ENCODE measurements at regions not wholly inside any gene's neighbourhood (a gene's known extent, or its start where the extent isn't known, plus 50 kb on each side); places are given as distances from the start of the nearest gene placed in this dataset.

DNA sequence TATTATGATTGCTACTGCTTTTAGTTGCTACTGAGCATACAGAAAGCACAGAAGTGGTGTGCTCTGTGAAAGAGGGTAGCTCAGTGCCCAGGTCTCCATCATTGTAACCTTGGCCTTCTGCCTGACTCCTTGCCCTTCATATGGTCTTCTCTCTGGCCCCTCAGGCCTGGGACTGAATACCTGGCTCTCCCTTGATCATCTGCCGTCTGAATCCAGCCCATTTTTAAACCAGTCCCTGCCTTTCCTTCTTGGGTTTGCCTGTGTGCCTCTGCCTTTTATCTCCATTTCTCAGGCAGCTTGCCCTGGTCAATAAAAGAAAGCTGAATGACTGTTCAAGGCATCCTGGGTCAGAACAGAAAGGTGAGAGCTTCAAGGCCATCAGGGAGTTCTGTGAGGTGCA is 109.1 kb upstream of the ZNF438 start:
- Histone ChIP-seq H3K9ac (ENCODE audit: low read length) (no peak overlapping the region), H3K9me3 (ENCODE audit: low read length) (no peaks in the 10 kb centered on the region), H2AFZ (ENCODE audit: low read length) (no peak overlapping the region), H3K27me3 (ENCODE audit: insufficient read depth, low read length) (no peaks in the 10 kb centered on the region), H3K27ac (ENCODE audit: low read depth, low read length, poor library complexity, severe bottlenecking) (no peak overlapping the region), H3F3A (ENCODE audit: insufficient read depth, low read length) (no peaks in the 10 kb centered on the region), H3K4me2 (ENCODE audit: low read length) (no peak overlapping the region), H3K4me1 (ENCODE audit: insufficient read depth, low read length, severe bottlenecking) (peaks cover 10% of the 10 kb centered on the region), H3K9me2 (ENCODE audit: low read depth, low read length) (no peaks in the 10 kb centered on the region), H3K36me3 (ENCODE audit: insufficient read depth, low read length) (no peaks in the 10 kb centered on the region), H3K4me3 (ENCODE audit: low read depth, low read length, poor library complexity, severe bottlenecking) (no peak overlapping the region), H3K79me2 (ENCODE audit: insufficient read depth, low read length) (no peaks in the 10 kb centered on the region), H4K20me1 (ENCODE audit: insufficient read depth, low read length) (no peaks in the 10 kb centered on the region)
- TF ChIP-seq EZH2 (IDR thresholded peaks at IDR 0.05; ENCODE audit: borderline replicate concordance, low read length), result no peak
- no peak for TF ChIP-seq CTCF (IDR thresholded peaks at IDR 0.05; ENCODE audit: low read length)

DNA sequence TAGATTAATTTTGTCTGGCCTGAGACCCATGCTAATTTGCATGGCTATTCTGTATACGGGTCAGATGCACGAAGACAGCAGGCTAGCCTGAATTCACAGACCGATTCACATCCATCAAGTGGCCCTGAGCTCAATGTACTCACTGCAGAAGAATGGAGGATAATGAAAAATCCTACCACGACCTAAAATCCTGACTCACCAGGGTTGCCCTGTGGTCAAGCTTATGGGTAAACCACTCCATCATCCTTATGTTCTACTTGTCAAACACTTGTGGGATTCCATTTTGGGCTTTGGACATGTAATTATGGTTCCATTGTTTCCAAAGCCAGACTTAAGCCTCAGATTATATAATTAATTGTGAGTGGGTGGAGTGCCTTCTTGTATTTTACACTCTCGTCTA is 110.4 kb upstream of the ZNF438 start:
- TF ChIP-seq EZH2 (IDR thresholded peaks at IDR 0.05; ENCODE audit: borderline replicate concordance, low read length) (no peak), CTCF (IDR thresholded peaks at IDR 0.05; ENCODE audit: low read length) (no peak)
- Histone ChIP-seq H3K79me2 (ENCODE audit: insufficient read depth, low read length) (no peaks in the 10 kb centered on the region), H3K27me3 (ENCODE audit: insufficient read depth, low read length) (no peaks in the 10 kb centered on the region), H2AFZ (ENCODE audit: low read length) (no peak overlapping the region), H3K36me3 (ENCODE audit: insufficient read depth, low read length) (no peaks in the 10 kb centered on the region), H3F3A (ENCODE audit: insufficient read depth, low read length) (no peaks in the 10 kb centered on the region), H3K9me2 (ENCODE audit: low read depth, low read length) (no peaks in the 10 kb centered on the region), H3K4me2 (ENCODE audit: low read length) (no peak overlapping the region), H3K4me3 (ENCODE audit: low read depth, low read length, poor library complexity, severe bottlenecking) (no peak overlapping the region), H3K27ac (ENCODE audit: low read depth, low read length, poor library complexity, severe bottlenecking) (no peak overlapping the region), H3K9me3 (ENCODE audit: low read length) (no peaks in the 10 kb centered on the region), H3K9ac (ENCODE audit: low read length) (no peak overlapping the region), H4K20me1 (ENCODE audit: insufficient read depth, low read length) (no peaks in the 10 kb centered on the region), H3K4me1 (ENCODE audit: insufficient read depth, low read length, severe bottlenecking) (peaks cover 6% of the 10 kb centered on the region)

DNA sequence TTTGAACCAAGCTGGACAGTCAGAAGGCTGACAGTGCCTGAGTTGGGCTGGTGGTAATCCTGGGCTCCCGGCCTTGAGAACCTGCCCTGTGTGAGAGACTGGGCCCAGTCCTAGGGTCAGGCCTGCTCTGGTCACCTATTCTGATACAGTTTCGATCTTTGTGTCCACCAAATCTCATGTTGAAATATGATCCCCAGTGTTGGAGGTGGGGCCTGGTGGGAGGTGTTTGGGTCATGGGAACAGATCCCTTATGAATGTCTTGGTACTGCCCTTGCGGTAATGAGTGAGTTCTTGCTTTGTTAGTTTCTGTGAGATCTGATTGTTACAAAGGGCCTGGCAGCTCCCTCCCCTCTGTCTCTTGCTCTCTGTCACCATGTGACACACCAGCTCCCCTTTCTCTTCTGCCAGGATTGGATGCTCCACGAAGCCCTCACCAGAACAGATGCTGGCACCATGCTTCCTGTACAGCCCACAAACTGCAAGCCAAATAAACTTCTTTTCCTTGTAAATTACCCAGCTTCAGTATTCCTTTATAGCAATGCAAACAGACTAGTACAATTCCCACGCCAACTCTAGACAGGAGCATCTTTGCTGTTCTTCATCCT is 111.8 kb upstream of the ZNF438 start:
- TF ChIP-seq EZH2 (IDR thresholded peaks at IDR 0.05; ENCODE audit: borderline replicate concordance, low read length), result no peak
- no peak for TF ChIP-seq CTCF (IDR thresholded peaks at IDR 0.05; ENCODE audit: low read length)
- Histone ChIP-seq H3K4me1 (ENCODE audit: insufficient read depth, low read length, severe bottlenecking) (no peaks in the 10 kb centered on the region), H3F3A (ENCODE audit: insufficient read depth, low read length) (no peaks in the 10 kb centered on the region), H3K9me2 (ENCODE audit: low read depth, low read length) (no peaks in the 10 kb centered on the region), H3K79me2 (ENCODE audit: insufficient read depth, low read length) (no peaks in the 10 kb centered on the region), H3K9me3 (ENCODE audit: low read length) (no peaks in the 10 kb centered on the region), H3K27ac (ENCODE audit: low read depth, low read length, poor library complexity, severe bottlenecking) (no peak overlapping the region), H3K4me2 (ENCODE audit: low read length) (no peak overlapping the region), H3K9ac (ENCODE audit: low read length) (no peak overlapping the region), H3K4me3 (ENCODE audit: low read depth, low read length, poor library complexity, severe bottlenecking) (no peak overlapping the region), H2AFZ (ENCODE audit: low read length) (no peak overlapping the region), H3K36me3 (ENCODE audit: insufficient read depth, low read length) (no peaks in the 10 kb centered on the region), H3K27me3 (ENCODE audit: insufficient read depth, low read length) (no peaks in the 10 kb centered on the region), H4K20me1 (ENCODE audit: insufficient read depth, low read length) (no peaks in the 10 kb centered on the region)

Data from OCI-LY1 (cell line).